HCT116 (cell line): ENCODE measurements at regions not wholly inside any gene's neighbourhood (a gene's known extent, or its start where the extent isn't known, plus 50 kb on each side); places are given as distances from the start of the nearest gene placed in this dataset.

Source experiments
- CEBPB ChIP-seq: IDR thresholded peaks from 2 replicates; pipeline ENCODE4 v1.6.1; 2012; ENCODE audit warnings: low read depth
- CTCF ChIP-seq, 3 experiments: fragments of 200-600 bp in 1 of 3; sonication (generic) in 1 of 3; IDR thresholded peaks in 2 of 3; conservative IDR thresholded peaks in 1 of 3; 2 replicates each; pipeline ENCODE4 v1.5.1; 2012 to 2017; ENCODE audit warnings: low read depth in 2 of 3, low read length in 2 of 3, antibody characterized with exemption in 1 of 3, borderline replicate concordance in 1 of 3, control low read depth in 1 of 3, mild to moderate bottlenecking in 1 of 3, mixed read lengths in 1 of 3, mixed run types in 1 of 3, moderate library complexity in 1 of 3; ENCODE audit not compliant: insufficient read depth in 1 of 3
- EGR1 ChIP-seq: IDR thresholded peaks from 2 replicates; pipeline ENCODE4 v1.6.1; 2012; ENCODE audit warnings: low read depth
- EZH2phosphoT487 ChIP-seq: fragments of 200-600 bp; IDR thresholded peaks from 2 replicates; pipeline ENCODE4 v1.6.1; 2018; ENCODE audit warnings: antibody characterized with exemption, borderline replicate concordance
- POLR2A ChIP-seq: IDR thresholded peaks from 2 replicates; pipeline ENCODE4 v1.7.0; 2011; ENCODE audit warnings: borderline replicate concordance; ENCODE audit not compliant: insufficient read depth, insufficient read length; ENCODE audit errors: extremely low read depth
- POLR2AphosphoS5 ChIP-seq: IDR thresholded peaks from 2 replicates; pipeline ENCODE4 v1.6.1; 2011; ENCODE audit warnings: mild to moderate bottlenecking, low read depth, low read length, moderate library complexity
- RAD21 ChIP-seq: IDR thresholded peaks from 2 replicates; pipeline ENCODE4 v1.6.1; 2012; ENCODE audit warnings: low read depth, mild to moderate bottlenecking
- REST ChIP-seq: IDR thresholded peaks from 2 replicates; pipeline ENCODE4 v1.6.1; 2012; ENCODE audit warnings: low read depth
- SP1 ChIP-seq: IDR thresholded peaks from 2 replicates; pipeline ENCODE4 v1.6.1; 2012; ENCODE audit warnings: low read depth
- YY1 ChIP-seq: IDR thresholded peaks from 2 replicates; pipeline ENCODE4 v1.6.1; 2011; ENCODE audit warnings: low read length, low read depth, moderate library complexity, mild to moderate bottlenecking; ENCODE audit not compliant: insufficient replicate concordance; ENCODE audit errors: extremely low read depth
- ZFX ChIP-seq: fragments of 450-650 bp; IDR thresholded peaks from 2 replicates; pipeline ENCODE4 v1.6.1; 2017

GRCh38 chr5:165241811-165242210 lies 1736.4 kb downstream of the MAT2B start:
- TF ChIP-seq REST (no peak), CTCF (IDR thresholded peaks at IDR 0.05 in 2 of 3, conservative IDR thresholded peaks at IDR 0.05 in 1 of 3; ENCODE audit: borderline replicate concordance in 1 of 3, insufficient read depth in 1 of 3, low read depth in 2 of 3, low read length in 2 of 3) (no peak), POLR2AphosphoS5 (no peak), POLR2A (no peak), SP1 (no peak), ZFX (no peak), YY1 (no peak), RAD21 (no peak), EGR1 (no peak), CEBPB (no peak), EZH2phosphoT487 (no peak)
